GM12892 (cell line): ENCODE measurements at regions not wholly inside any gene's neighbourhood (a gene's known extent, or its start where the extent isn't known, plus 50 kb on each side); places are given as distances from the start of the nearest gene placed in this dataset.

Experiments used
- POLR2AphosphoS5 ChIP-seq: IDR thresholded peaks from 2 replicates; pipeline ENCODE4 v1.6.1; 2011; ENCODE audit warnings: low read depth, low read length, control low read depth
- TAF1 ChIP-seq: IDR thresholded peaks from 2 replicates; pipeline ENCODE4 v1.6.1; 2011; ENCODE audit warnings: low read depth, mild to moderate bottlenecking, control low read depth, low read length, borderline replicate concordance

DNA sequence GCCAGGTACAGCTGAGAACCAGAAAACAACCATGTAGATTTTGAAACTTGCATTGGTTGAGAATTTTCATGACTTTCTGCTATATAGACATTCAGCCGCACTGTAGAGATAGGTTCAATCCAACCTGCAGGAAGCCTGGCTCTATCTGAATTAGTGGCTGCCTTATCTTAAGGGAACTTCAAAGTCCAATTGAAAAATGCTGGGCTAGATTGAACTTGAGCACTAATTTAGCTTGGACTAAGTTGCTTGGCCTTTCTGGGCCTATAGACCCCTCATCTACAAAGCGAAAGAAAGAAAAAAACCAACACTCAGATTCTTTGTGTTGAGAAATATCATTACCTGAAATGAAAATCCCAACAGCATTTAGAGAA is 332.4 kb downstream of the NUAK1 start:
- TF ChIP-seq POLR2AphosphoS5: no peak
- no peak for TF ChIP-seq TAF1
